CD4-positive, alpha-beta T cell treated with Interleukin-21 for 1 hour (primary cell): ENCODE measurements at regions not wholly inside any gene's neighbourhood (a gene's known extent, or its start where the extent isn't known, plus 50 kb on each side); places are given as distances from the start of the nearest gene placed in this dataset.

Source experiments
- DNase-seq: peaks from one replicate; pipeline ENCODE4 v3.0.0-alpha.2; 2020

GRCh38 chr5:173767574-173768266 lies 120.4 kb upstream of the CPEB4 start:
- no peak for DNase-seq

GRCh38 chr5:173768267-173768806 lies 119.8 kb upstream of the CPEB4 start:
- DNase-seq: no peak

- no peak for DNase-seq
Measured at GRCh38 chr5:173768891-173769290, 119.3 kb upstream of the CPEB4 start.

GRCh38 chr5:173770637-173771036 lies 117.5 kb upstream of the CPEB4 start:
- no peak for DNase-seq

GRCh38 chr5:173771121-173771724 lies 116.9 kb upstream of the CPEB4 start:
- DNase-seq: no peak

- DNase-seq: no peak
Measured at GRCh38 chr5:173771725-173772383, 116.3 kb upstream of the CPEB4 start.

GRCh38 chr5:173772384-173773059 lies 115.6 kb upstream of the CPEB4 start:
- DNase-seq: no peak

- no peak for DNase-seq
Measured at GRCh38 chr5:173774271-173774761, 113.8 kb upstream of the CPEB4 start.

GRCh38 chr5:173775261-173776197 lies 112.6 kb upstream of the CPEB4 start:
- DNase-seq: no peak

GRCh38 chr5:173777149-173777548 lies 111.0 kb upstream of the CPEB4 start:
- DNase-seq: no peak

GRCh38 chr5:173777674-173778073 lies 110.5 kb upstream of the CPEB4 start:
- no peak for DNase-seq

GRCh38 chr5:173778152-173778782 lies 109.9 kb upstream of the CPEB4 start:
- no peak for DNase-seq

GRCh38 chr5:173778784-173779304 lies 109.3 kb upstream of the CPEB4 start:
- DNase-seq: no peak

- no peak for DNase-seq
Measured at GRCh38 chr5:173780235-173781234, 107.6 kb upstream of the CPEB4 start.

- no peak for DNase-seq
Measured at GRCh38 chr5:173781432-173781815, 106.7 kb upstream of the CPEB4 start.

- peak; percentile 72 for DNase-seq
Measured at GRCh38 chr5:173781816-173782670, 106.1 kb upstream of the CPEB4 start.

GRCh38 chr5:173782671-173783101 lies 105.5 kb upstream of the CPEB4 start:
- DNase-seq: no peak

- no peak for DNase-seq
Measured at GRCh38 chr5:173783371-173783770, 104.8 kb upstream of the CPEB4 start.

GRCh38 chr5:173785400-173785799 lies 102.7 kb upstream of the CPEB4 start:
- no peak for DNase-seq
